IMR-90 (cell line): ENCODE measurements at regions not wholly inside any gene's neighbourhood (a gene's known extent, or its start where the extent isn't known, plus 50 kb on each side); places are given as distances from the start of the nearest gene placed in this dataset.

Experiments
- ATAC-seq: fragments of 200-7000 bp; cut with Tn5 transposase; 2 replicates; pipeline ENCODE4 v1.9.1; 2020; ENCODE audit warnings: low read depth, mild to moderate bottlenecking, moderate library complexity
- BruUV-seq: library from RNA; stranded (reverse); fragments of 400-500 nt; replicated peaks from 2 replicates; lab custom pipeline; 2021; lab: Mats Ljungman, UMichigan
- CTCF ChIA-PET: fragments of 300-600 bp; formaldehyde crosslinking; extraction: SDS; loops from one replicate; lab custom pipeline; 2021; ENCODE audit warnings: antibody characterized with exemption; lab: Yijun Ruan, JAX
- POLR2A ChIA-PET: fragments of 300-600 bp; sonication (Branson Sonifier 250); formaldehyde crosslinking; loops from one replicate; lab custom pipeline; 2022; ENCODE audit warnings: antibody characterized with exemption; ENCODE audit not compliant: unreplicated experiment; lab: Charles Lee
- DNase-seq: peaks from one replicate; pipeline ENCODE4 v3.0.0; 2013
- H2AFZ ChIP-seq: replicated peaks from 2 replicates; pipeline ENCODE3; 2013; ENCODE audit warnings: low read length, mild to moderate bottlenecking; ENCODE audit not compliant: poor library complexity
- H2AK5ac ChIP-seq: 2 replicates; pipeline ENCODE4 v1.6.1; 2013; ENCODE audit warnings: low read depth, low read length, inconsistent platforms
- H2AK9ac ChIP-seq: replicated peaks from 2 replicates; pipeline ENCODE3; 2013; ENCODE audit warnings: mild to moderate bottlenecking, low read depth, low read length, moderate library complexity; ENCODE audit not compliant: poor library complexity
- H2BK120ac ChIP-seq: 2 replicates; pipeline ENCODE4 v1.6.1; 2013; ENCODE audit warnings: low read depth, low read length, inconsistent platforms
- H2BK15ac ChIP-seq: 3 replicates; pipeline ENCODE4 v1.6.1; 2013; ENCODE audit warnings: low read depth, low read length, inconsistent platforms
- H2BK20ac ChIP-seq: 2 replicates; pipeline ENCODE4 v1.6.1; 2013; ENCODE audit warnings: low read depth, mild to moderate bottlenecking, inconsistent platforms, low read length, moderate library complexity
- H2BK5ac ChIP-seq: 2 replicates; pipeline ENCODE4 v1.6.1; 2013; ENCODE audit warnings: mild to moderate bottlenecking, low read depth, low read length, inconsistent platforms; ENCODE audit not compliant: poor library complexity, severe bottlenecking
- H3K14ac ChIP-seq: replicated peaks from 2 replicates; pipeline ENCODE4 v1.6.1; 2013; ENCODE audit warnings: low read depth, low read length, inconsistent platforms
- H3K18ac ChIP-seq: 2 replicates; pipeline ENCODE4 v1.6.1; 2013; ENCODE audit warnings: low read depth, low read length, control low read depth
- H3K23ac ChIP-seq: 2 replicates; pipeline ENCODE4 v1.6.1; 2013; ENCODE audit warnings: low read depth, low read length, inconsistent platforms
- H3K27ac ChIP-seq: 2 replicates; pipeline ENCODE4 v1.5.1; 2013; ENCODE audit warnings: mild to moderate bottlenecking, control low read depth, low read length; ENCODE audit not compliant: insufficient read depth
- H3K27me3 ChIP-seq: 2 replicates; pipeline ENCODE4 v1.6.1; 2013; ENCODE audit warnings: low read length; ENCODE audit not compliant: control insufficient read depth, insufficient read depth
- H3K36me3 ChIP-seq: 2 replicates; pipeline ENCODE4 v1.6.1; 2013; ENCODE audit warnings: low read length, mixed read lengths; ENCODE audit not compliant: control insufficient read depth, insufficient read depth
- H3K4ac ChIP-seq: 2 replicates; pipeline ENCODE4 v1.6.1; 2013; ENCODE audit warnings: low read depth, low read length, inconsistent platforms
- H3K4me1 ChIP-seq: 2 replicates; pipeline ENCODE4 v1.6.1; 2013; ENCODE audit warnings: low read length, mixed read lengths; ENCODE audit not compliant: control insufficient read depth, insufficient read depth
- H3K4me2 ChIP-seq: 2 replicates; pipeline ENCODE4 v1.6.1; 2013; ENCODE audit warnings: low read depth, mild to moderate bottlenecking, control low read depth, low read length, moderate library complexity
- H3K4me3 ChIP-seq: 2 replicates; pipeline ENCODE4 v1.5.1; 2013; ENCODE audit warnings: low read depth, mild to moderate bottlenecking, control low read depth, low read length, moderate library complexity; ENCODE audit not compliant: insufficient read depth
- H3K56ac ChIP-seq: 2 replicates; pipeline ENCODE4 v1.6.1; 2013; ENCODE audit warnings: low read length, inconsistent platforms; ENCODE audit not compliant: insufficient read depth; ENCODE audit errors: extremely low read depth
- H3K79me1 ChIP-seq, 2 experiments: 2 replicates each; pipeline ENCODE4 v1.6.1; 2013; ENCODE audit warnings: low read length in 2 of 2, inconsistent platforms in 1 of 2, low read depth in 1 of 2
- H3K9ac ChIP-seq: 2 replicates; pipeline ENCODE4 v1.6.1; 2013; ENCODE audit warnings: low read depth, low read length, control low read depth
- H3K9me1 ChIP-seq: 2 replicates; pipeline ENCODE4 v1.6.1; 2013; ENCODE audit warnings: low read length, inconsistent platforms; ENCODE audit not compliant: insufficient read depth
- H3K9me3 ChIP-seq: 2 replicates; pipeline ENCODE4 v1.6.1; 2013; ENCODE audit warnings: low read length; ENCODE audit not compliant: control insufficient read depth, insufficient read depth
- H4K20me1 ChIP-seq: 2 replicates; pipeline ENCODE4 v1.6.1; 2013; ENCODE audit warnings: low read length, inconsistent platforms; ENCODE audit not compliant: insufficient read depth
- H4K5ac ChIP-seq: 2 replicates; pipeline ENCODE4 v1.6.1; 2013; ENCODE audit warnings: mild to moderate bottlenecking, low read depth, low read length, control low read depth
- H4K8ac ChIP-seq, 2 experiments: 2 replicates each; pipeline ENCODE4 v1.6.1; 2013; ENCODE audit warnings: low read depth in 2 of 2, low read length in 2 of 2, control low read depth in 1 of 2, inconsistent platforms in 1 of 2
- H4K91ac ChIP-seq: 2 replicates; pipeline ENCODE4 v1.6.1; 2013; ENCODE audit warnings: low read depth, low read length, inconsistent platforms; ENCODE audit not compliant: insufficient read depth
- BHLHE40 ChIP-seq: fragments of 150-350 bp; IDR thresholded peaks from 2 replicates; pipeline ENCODE4 v1.6.1; 2016; ENCODE audit warnings: mild to moderate bottlenecking, low read depth, low read length
- CEBPB ChIP-seq: IDR thresholded peaks from 2 replicates; pipeline ENCODE4 v1.6.1; 2012; ENCODE audit warnings: low read depth, low read length, improper control_type of control experiment
- CHD1 ChIP-seq: IDR thresholded peaks from 2 replicates; pipeline ENCODE4 v1.6.1; 2012; ENCODE audit warnings: low read depth, low read length, improper control_type of control experiment
- FOS ChIP-seq: fragments of 150-350 bp; IDR thresholded peaks from 2 replicates; pipeline ENCODE4 v1.6.1; 2016; ENCODE audit warnings: low read depth, low read length
- MAFK ChIP-seq: IDR thresholded peaks from 2 replicates; pipeline ENCODE4 v1.6.1; 2012; ENCODE audit warnings: low read depth, low read length, improper control_type of control experiment
- MAZ ChIP-seq: IDR thresholded peaks from 2 replicates; pipeline ENCODE4 v1.6.1; 2012; ENCODE audit warnings: low read depth, mild to moderate bottlenecking, low read length, improper control_type of control experiment, moderate library complexity, borderline replicate concordance
- MXI1 ChIP-seq: IDR thresholded peaks from 2 replicates; pipeline ENCODE4 v1.6.1; 2012; ENCODE audit warnings: low read depth, mild to moderate bottlenecking, low read length, moderate library complexity, borderline replicate concordance
- NFE2L2 ChIP-seq: fragments of 150-350 bp; IDR thresholded peaks from 2 replicates; pipeline ENCODE4 v1.6.1; 2016; ENCODE audit warnings: low read depth, mild to moderate bottlenecking, low read length
- RAD21 ChIP-seq: IDR thresholded peaks from 2 replicates; pipeline ENCODE4 v1.6.1; 2012; ENCODE audit warnings: low read length, improper control_type of control experiment
- RCOR1 ChIP-seq: IDR thresholded peaks from 2 replicates; pipeline ENCODE4 v1.6.1; 2012; ENCODE audit warnings: mild to moderate bottlenecking, low read length, improper control_type of control experiment; ENCODE audit not compliant: insufficient replicate concordance
- RFX5 ChIP-seq: IDR thresholded peaks from 2 replicates; pipeline ENCODE4 v1.8.0; 2012; ENCODE audit warnings: low read depth, mild to moderate bottlenecking, low read length, moderate library complexity
- SMC3 ChIP-seq: fragments of 150-350 bp; IDR thresholded peaks from 2 replicates; pipeline ENCODE4 v1.6.1; 2016; ENCODE audit warnings: low read depth, mild to moderate bottlenecking, antibody characterized with exemption, low read length, moderate library complexity
- WGBS, 2 experiments: methylation state at CpG; one replicate each; pipeline versions ENCODE4 v1.1.5 to v1.1.7; 2013; ENCODE audit warnings: missing lambda C conversion rate in 2 of 2; ENCODE audit not compliant: insufficient read length in 1 of 2; ENCODE audit errors: extremely low coverage in 2 of 2; 5-methylcytosine and 5-hydroxymethylcytosine counted together
- dilution Hi-C: fragments of 300-500 bp; cut with HindIII; formaldehyde crosslinking; loops from one replicate; pipeline ENCODE4 v1.14.3; 2018; ENCODE audit warnings: low sequenced_read_pairs; ENCODE audit not compliant: unreplicated experiment
- in situ Hi-C: fragments of 300-500 bp; cut with MboI; formaldehyde crosslinking; loops from 3 replicates; pipeline ENCODE4 v1.14.3; 2019; ENCODE audit warnings: low sequenced_read_pairs, inconsistent platforms, mixed read lengths
- intact Hi-C: fragments of 100-400 bp; cut with micrococcal nuclease; formaldehyde crosslinking; loops from 2 replicates; pipeline ENCODE4 v1.10.0; 2022
- TF ChIP-seq, protein P1 (sequence below): fragments of 150-350 bp; IDR thresholded peaks from 2 replicates; pipeline ENCODE4 v1.6.1; 2016; ENCODE audit warnings: low read depth, mild to moderate bottlenecking, low read length, moderate library complexity, borderline replicate concordance
- TF ChIP-seq, protein P2 (sequence below): conservative IDR thresholded peaks from 2 replicates; pipeline ENCODE4 v1.5.1; 2012; ENCODE audit warnings: mild to moderate bottlenecking, low read depth, low read length, improper control_type of control experiment
- TF ChIP-seq, protein P3 (sequence below): fragments of 150-350 bp; IDR thresholded peaks from 2 replicates; pipeline ENCODE4 v1.6.1; 2017; ENCODE audit warnings: mild to moderate bottlenecking, antibody characterized with exemption, low read length, low read depth

DNA sequence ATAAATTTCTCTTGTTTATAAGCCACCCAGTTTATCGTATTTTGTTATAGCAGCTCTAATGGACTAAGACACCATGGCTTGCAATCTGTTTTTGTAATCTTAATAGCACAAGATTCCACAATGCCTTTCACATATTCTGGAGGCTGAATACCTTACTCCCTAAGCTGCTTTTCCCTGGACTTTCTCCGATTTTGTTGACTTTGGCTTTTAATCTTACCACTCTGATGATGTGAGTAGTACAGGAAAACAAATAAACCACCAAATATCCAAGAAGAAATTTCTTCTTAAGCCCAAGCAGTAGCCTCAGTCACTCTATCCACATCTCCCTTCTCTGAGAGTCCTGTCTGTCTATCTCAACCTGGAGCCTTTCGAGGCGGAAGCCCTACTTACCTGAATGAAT lies 838.6 kb downstream of the LTN1 start:
- in situ Hi-C loops (no loop called here), intact Hi-C loops (loop anchor here (5.0 kb wide), 1 partner anchor 1307 kb away; the partner anchor contains the start of gene ADAMTS1), dilution Hi-C loops (no loop called here)
- Histone ChIP-seq H3K18ac (peak overlapping the region; percentile 94), H3K56ac (peak overlapping the region; percentile 78; the same call in 1 of the 2 replicates), H3K14ac (peak overlapping the region; percentile 34; the same call in 1 of the 2 replicates), H3K9me1 (0 out of 2 replicates have a peak, but pooled peaks cover 2% of the 10 kb centered on the region), H3K4me1 (peaks cover 6% of the 10 kb centered on the region), H2BK20ac (peak overlapping the region; percentile 91), H4K5ac (peak overlapping the region; percentile 90), H3K4me2 (no peak overlapping the region), H2BK120ac (peak overlapping the region; percentile 84), H4K20me1 (no peaks in the 10 kb centered on the region), H4K91ac (peak overlapping the region; percentile 78), H3K27ac (peak overlapping the region; percentile 90; the same call in 1 of the 2 replicates), H3K4me3 (no peak overlapping the region), H3K9ac (no peak overlapping the region), H3K36me3 (no peaks in the 10 kb centered on the region), H3K23ac (no peak overlapping the region), H3K9me3 (no peaks in the 10 kb centered on the region), H3K79me1 (no peaks in the 10 kb centered on the region), H4K8ac (peak overlapping the region; percentile 73 to 76), H2AK9ac (no peak overlapping the region), H2AFZ (no peak overlapping the region), H2BK5ac (peak overlapping the region; percentile 73), H2AK5ac (peak overlapping the region; percentile 80; the same call in 1 of the 2 replicates), H3K27me3 (no peaks in the 10 kb centered on the region), H3K4ac (peak overlapping the region; percentile 88), H2BK15ac (peak overlapping the region; percentile 62; the same call in 1 of the 3 replicates)
- ChIA-PET CTCF (no interaction called here), POLR2A (no interaction called here)
- WGBS, 2 experiments: no CpG with 5 or more reads among the region's 4 CpGs
- ATAC-seq (peak; percentile 44; the same call in 1 of the 2 replicates), DNase-seq (peak; percentile 19)
- TF ChIP-seq RCOR1 (no peak), RAD21 (no peak), NFE2L2 (no peak), MAFK (no peak), BHLHE40 (no peak), CEBPB (no peak), SMC3 (no peak), CHD1 (no peak), RFX5 (no peak), MAZ (no peak), FOS (no peak), MXI1 (no peak)
- TF ChIP-seq, protein P1, sequence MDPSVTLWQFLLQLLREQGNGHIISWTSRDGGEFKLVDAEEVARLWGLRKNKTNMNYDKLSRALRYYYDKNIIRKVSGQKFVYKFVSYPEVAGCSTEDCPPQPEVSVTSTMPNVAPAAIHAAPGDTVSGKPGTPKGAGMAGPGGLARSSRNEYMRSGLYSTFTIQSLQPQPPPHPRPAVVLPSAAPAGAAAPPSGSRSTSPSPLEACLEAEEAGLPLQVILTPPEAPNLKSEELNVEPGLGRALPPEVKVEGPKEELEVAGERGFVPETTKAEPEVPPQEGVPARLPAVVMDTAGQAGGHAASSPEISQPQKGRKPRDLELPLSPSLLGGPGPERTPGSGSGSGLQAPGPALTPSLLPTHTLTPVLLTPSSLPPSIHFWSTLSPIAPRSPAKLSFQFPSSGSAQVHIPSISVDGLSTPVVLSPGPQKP: no peak
- TF ChIP-seq, protein P2, sequence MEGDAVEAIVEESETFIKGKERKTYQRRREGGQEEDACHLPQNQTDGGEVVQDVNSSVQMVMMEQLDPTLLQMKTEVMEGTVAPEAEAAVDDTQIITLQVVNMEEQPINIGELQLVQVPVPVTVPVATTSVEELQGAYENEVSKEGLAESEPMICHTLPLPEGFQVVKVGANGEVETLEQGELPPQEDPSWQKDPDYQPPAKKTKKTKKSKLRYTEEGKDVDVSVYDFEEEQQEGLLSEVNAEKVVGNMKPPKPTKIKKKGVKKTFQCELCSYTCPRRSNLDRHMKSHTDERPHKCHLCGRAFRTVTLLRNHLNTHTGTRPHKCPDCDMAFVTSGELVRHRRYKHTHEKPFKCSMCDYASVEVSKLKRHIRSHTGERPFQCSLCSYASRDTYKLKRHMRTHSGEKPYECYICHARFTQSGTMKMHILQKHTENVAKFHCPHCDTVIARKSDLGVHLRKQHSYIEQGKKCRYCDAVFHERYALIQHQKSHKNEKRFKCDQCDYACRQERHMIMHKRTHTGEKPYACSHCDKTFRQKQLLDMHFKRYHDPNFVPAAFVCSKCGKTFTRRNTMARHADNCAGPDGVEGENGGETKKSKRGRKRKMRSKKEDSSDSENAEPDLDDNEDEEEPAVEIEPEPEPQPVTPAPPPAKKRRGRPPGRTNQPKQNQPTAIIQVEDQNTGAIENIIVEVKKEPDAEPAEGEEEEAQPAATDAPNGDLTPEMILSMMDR: no peak
- TF ChIP-seq, protein P3, sequence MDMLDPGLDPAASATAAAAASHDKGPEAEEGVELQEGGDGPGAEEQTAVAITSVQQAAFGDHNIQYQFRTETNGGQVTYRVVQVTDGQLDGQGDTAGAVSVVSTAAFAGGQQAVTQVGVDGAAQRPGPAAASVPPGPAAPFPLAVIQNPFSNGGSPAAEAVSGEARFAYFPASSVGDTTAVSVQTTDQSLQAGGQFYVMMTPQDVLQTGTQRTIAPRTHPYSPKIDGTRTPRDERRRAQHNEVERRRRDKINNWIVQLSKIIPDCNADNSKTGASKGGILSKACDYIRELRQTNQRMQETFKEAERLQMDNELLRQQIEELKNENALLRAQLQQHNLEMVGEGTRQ: no peak
- no TSS peak for BruUV-seq
